H7 (cell line): ENCODE measurements at regions not wholly inside any gene's neighbourhood (a gene's known extent, or its start where the extent isn't known, plus 50 kb on each side); places are given as distances from the start of the nearest gene placed in this dataset.

Source experiments
- DNase-seq: peaks from one replicate; pipeline ENCODE4 v3.0.0; 2012
- H3K27me3 ChIP-seq: 2 replicates; pipeline ENCODE4 v1.6.0; 2011; ENCODE audit warnings: mild to moderate bottlenecking, low read length; ENCODE audit not compliant: control insufficient read depth, insufficient read depth
- H3K36me3 ChIP-seq: replicated peaks from 2 replicates; pipeline ENCODE4 v1.5.1; 2011; ENCODE audit warnings: low read length; ENCODE audit not compliant: control insufficient read depth, insufficient read depth
- H3K4me3 ChIP-seq: 2 replicates; pipeline ENCODE4 v1.5.1; 2011; ENCODE audit warnings: low read depth, mild to moderate bottlenecking, control low read depth, low read length, moderate library complexity; ENCODE audit not compliant: insufficient read depth

DNA sequence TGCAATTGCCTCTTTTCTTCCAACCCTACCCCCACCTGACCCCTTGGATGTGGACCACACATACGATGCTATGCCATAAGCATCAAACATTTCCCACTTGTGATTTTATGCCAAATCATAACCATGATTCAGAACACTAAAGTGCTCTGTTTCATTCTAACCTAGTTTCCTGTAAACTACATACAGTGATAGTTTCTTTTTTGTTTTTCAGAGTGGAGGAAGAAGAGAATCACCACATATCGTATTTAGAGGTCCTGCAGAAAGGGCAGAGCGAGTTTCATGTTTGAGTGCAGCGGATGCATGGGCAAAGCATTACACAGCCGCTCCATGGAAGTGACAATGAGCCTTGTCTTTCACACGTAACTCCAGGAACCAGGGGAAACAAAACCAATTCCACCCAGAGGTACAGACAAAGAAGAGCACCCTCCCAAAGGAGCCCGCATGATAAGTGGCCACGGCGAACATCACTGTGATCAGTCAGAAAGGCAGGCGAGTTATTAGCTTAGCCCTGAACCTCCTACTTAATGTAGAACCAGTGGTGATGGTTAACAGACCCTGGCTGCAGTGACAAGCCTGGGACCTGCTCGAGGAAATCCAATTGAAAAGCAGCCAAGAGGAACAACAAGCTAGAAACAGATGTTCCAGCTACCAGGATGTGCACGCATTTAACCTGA is 64.0 kb upstream of the ZNF281 start:
- DNase-seq, result no peak
- Histone ChIP-seq H3K4me3 (no peak overlapping the region), H3K27me3 (no peaks in the 10 kb centered on the region), H3K36me3 (peaks cover 5% of the 10 kb centered on the region)

DNA sequence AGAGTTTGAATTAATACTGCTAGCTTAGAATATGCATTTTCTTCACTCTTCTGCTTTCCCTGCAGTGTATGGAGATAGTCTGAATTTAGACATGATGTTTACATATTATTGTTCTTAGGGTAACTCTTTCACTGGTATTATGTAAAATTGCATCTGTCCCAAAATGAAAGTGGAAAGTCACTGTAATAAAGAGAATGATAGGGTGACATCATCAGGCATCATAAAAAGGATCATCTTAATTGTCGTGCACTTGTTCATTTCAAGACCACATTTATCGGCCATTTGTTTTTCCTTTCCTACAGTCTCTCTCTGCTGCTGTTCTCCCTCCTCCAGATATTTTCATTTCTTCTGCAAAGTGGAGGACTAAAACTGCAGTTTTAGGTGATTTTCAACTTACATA is 61.9 kb upstream of the ZNF281 start:
- DNase-seq, result no peak
- Histone ChIP-seq H3K27me3 (no peaks in the 10 kb centered on the region), H3K36me3 (peaks cover 5% of the 10 kb centered on the region), H3K4me3 (no peak overlapping the region)

DNA sequence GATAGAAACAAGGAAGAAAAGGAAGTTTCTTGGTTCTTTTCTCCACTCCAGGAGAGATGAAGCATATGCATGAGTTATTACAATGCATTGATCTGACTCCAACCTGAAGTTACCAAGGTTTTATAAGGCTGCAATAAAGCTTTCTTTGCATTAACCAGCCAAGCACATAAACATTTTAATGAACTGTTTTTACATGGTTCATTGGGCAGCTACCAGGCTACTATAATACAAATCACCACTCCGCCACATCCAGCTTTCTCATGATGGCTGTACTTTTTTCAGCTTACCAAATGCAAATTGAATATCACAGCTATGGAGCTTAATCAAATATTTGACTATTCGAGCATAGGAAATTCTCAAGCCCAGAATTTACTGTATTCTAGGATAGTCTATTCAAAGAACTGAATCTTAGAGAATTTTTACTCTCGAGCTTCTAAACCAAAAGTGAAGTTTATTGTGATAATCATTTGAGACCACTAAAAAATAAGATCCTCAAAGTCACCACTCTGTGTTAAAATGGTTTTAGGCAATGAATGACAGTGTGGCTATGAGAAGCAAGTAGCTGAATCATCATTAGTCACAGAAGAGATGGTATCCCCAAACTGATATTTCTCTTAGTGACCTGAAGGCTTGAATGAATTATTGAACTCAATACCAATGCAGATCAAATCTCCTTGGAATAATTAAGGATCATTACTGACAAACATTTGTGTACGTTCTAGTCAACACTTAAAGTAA is 58.6 kb upstream of the ZNF281 start:
- no peaks in the 10 kb centered on the region; the same call in 1 of the 2 replicates for H3K36me3 ChIP-seq
- DNase-seq, result no peak
- no peaks in the 10 kb centered on the region for H3K27me3 ChIP-seq
- H3K4me3 ChIP-seq, result no peak overlapping the region

GRCh38 chr1:200464784-200465400 is 55.1 kb upstream of the ZNF281 start:
- no peak for DNase-seq
- Histone ChIP-seq H3K27me3 (no peaks in the 10 kb centered on the region), H3K36me3 (no peaks in the 10 kb centered on the region; the same call in 1 of the 2 replicates), H3K4me3 (no peak overlapping the region)
